ENCODE measurements at regions not wholly inside any gene's neighbourhood (a gene's known extent, or its start where the extent isn't known, plus 50 kb on each side); places are given as distances from the start of the nearest gene placed in this dataset.
"Not testable (repeated sequence)": the region's sequence is repeated elsewhere in the genome, so short reads cannot be mapped to it uniquely, and the experiment has no call there.

GRCh38 chr20:12748359-12748994 is 260.3 kb upstream of the SPTLC3 start:
- Mint-ChIP-seq H3K27me3 (no peaks in the 10 kb centered on the region), H3K27ac (no peak overlapping the region), H3K9me3 (ENCODE audit: insufficient read depth) (peaks cover 5% of the 10 kb centered on the region), H3K4me3 (no peak overlapping the region), H3K4me1 (no peaks in the 10 kb centered on the region)
- ATAC-seq (ENCODE audit: low read depth) = no peak
- intact Hi-C loops (cut with micrococcal nuclease) = no loop called here
- Histone ChIP-seq H3K4me2 (replicated peaks; ENCODE audit: low read depth, low read length, poor library complexity, severe bottlenecking) (no peak overlapping the region), H3K4me3 (ENCODE audit: control extremely low read depth in 1 of 5, extremely low read depth in 1 of 5, insufficient read depth in 1 of 5, low read depth in 2 of 5, low read length in 4 of 5) (no peak overlapping the region), H3K9ac (ENCODE audit: low read length) (no peak overlapping the region), H3K36me3 (replicated peaks in 1 of 2; ENCODE audit: control extremely low read depth in 1 of 2, control insufficient read depth in 1 of 2, extremely low read depth in 1 of 2, insufficient read depth in 2 of 2, low read length in 1 of 2) (no peaks in the 10 kb centered on the region), H3K79me2 (ENCODE audit: control insufficient read depth, insufficient read depth, low read length) (no peaks in the 10 kb centered on the region), H3K4me1 (ENCODE audit: control insufficient read depth in 2 of 2, insufficient read depth in 2 of 2, low read length in 2 of 2) (no peaks in the 10 kb centered on the region), H3K27me3 (replicated peaks in 1 of 4; ENCODE audit: control extremely low read depth in 1 of 4, control insufficient read depth in 3 of 4, insufficient read depth in 4 of 4, low read length in 3 of 4) (no peaks in the 10 kb centered on the region), H3K27ac (ENCODE audit: low read length in 2 of 2) (no peak overlapping the region), H3K9me3 (ENCODE audit: control extremely low read depth in 1 of 3, control insufficient read depth in 2 of 3, insufficient read depth in 1 of 3, low read length in 2 of 3) (no peaks in the 10 kb centered on the region), H2AFZ (ENCODE audit: insufficient read depth, low read depth, low read length, poor library complexity, severe bottlenecking) (no peak overlapping the region), H4K20me1 (ENCODE audit: control insufficient read depth, insufficient read depth, low read length, poor library complexity, severe bottlenecking) (no peaks in the 10 kb centered on the region)
- TF ChIP-seq EZH2 (IDR thresholded peaks at IDR 0.05; ENCODE audit: borderline replicate concordance, insufficient read depth, low read depth, low read length, poor library complexity, severe bottlenecking) = no peak
- TF ChIP-seq, protein P1, sequence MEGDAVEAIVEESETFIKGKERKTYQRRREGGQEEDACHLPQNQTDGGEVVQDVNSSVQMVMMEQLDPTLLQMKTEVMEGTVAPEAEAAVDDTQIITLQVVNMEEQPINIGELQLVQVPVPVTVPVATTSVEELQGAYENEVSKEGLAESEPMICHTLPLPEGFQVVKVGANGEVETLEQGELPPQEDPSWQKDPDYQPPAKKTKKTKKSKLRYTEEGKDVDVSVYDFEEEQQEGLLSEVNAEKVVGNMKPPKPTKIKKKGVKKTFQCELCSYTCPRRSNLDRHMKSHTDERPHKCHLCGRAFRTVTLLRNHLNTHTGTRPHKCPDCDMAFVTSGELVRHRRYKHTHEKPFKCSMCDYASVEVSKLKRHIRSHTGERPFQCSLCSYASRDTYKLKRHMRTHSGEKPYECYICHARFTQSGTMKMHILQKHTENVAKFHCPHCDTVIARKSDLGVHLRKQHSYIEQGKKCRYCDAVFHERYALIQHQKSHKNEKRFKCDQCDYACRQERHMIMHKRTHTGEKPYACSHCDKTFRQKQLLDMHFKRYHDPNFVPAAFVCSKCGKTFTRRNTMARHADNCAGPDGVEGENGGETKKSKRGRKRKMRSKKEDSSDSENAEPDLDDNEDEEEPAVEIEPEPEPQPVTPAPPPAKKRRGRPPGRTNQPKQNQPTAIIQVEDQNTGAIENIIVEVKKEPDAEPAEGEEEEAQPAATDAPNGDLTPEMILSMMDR (IDR thresholded peaks at IDR 0.05) = no peak
- 67% methylated on average over 1 of the region's 1 CpG for WGBS (ENCODE audit: insufficient coverage)
- POLR2A ChIA-PET = no interaction called here
- CTCF ChIA-PET = no interaction called here
- no peak for DNase-seq

DNA sequence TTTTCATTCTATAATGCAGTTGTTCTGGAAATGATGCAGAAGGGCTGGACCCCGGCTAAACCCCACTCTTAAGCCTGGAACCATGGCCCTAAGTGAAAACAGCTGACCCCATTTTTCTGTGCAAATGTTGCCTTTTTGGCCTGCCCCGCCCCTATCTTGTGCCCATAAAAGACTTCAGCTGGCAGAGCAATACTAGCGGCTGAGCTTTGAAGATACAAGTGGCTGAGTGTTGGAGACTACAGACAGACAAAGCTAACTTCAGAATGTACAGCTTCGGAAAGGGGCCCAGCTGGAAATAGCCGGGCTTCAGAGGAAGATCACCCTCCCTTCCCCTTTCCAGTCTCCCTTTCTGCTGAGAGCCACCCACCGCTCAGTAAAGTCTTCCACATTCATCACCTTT is 258.6 kb upstream of the SPTLC3 start:
- CTCF ChIA-PET = no interaction called here
- no peaks in the 10 kb centered on the region for H3K27me3 Mint-ChIP-seq
- no peak overlapping the region for H3K27ac ChIP-seq (ENCODE audit: low read length in 2 of 2)
- H2AFZ ChIP-seq (ENCODE audit: insufficient read depth, low read depth, low read length, poor library complexity, severe bottlenecking) = no peak overlapping the region
- intact Hi-C loops (cut with micrococcal nuclease) = no loop called here
- no peak for TF ChIP-seq EZH2 (IDR thresholded peaks at IDR 0.05; ENCODE audit: borderline replicate concordance, insufficient read depth, low read depth, low read length, poor library complexity, severe bottlenecking)
- TF ChIP-seq, protein P1 (IDR thresholded peaks at IDR 0.05) = no peak
- no peak for DNase-seq
- no peaks in the 10 kb centered on the region for H3K9me3 ChIP-seq (ENCODE audit: control extremely low read depth in 1 of 3, control insufficient read depth in 2 of 3, insufficient read depth in 1 of 3, low read length in 2 of 3)
- H3K36me3 ChIP-seq (replicated peaks in 1 of 2; ENCODE audit: control extremely low read depth in 1 of 2, control insufficient read depth in 1 of 2, extremely low read depth in 1 of 2, insufficient read depth in 2 of 2, low read length in 1 of 2) = no peaks in the 10 kb centered on the region
- peaks cover 5% of the 10 kb centered on the region for H3K9me3 Mint-ChIP-seq (ENCODE audit: insufficient read depth)
- no peaks in the 10 kb centered on the region for H3K4me1 Mint-ChIP-seq
- H4K20me1 ChIP-seq (ENCODE audit: control insufficient read depth, insufficient read depth, low read length, poor library complexity, severe bottlenecking) = no peaks in the 10 kb centered on the region
- no peak overlapping the region for H3K9ac ChIP-seq (ENCODE audit: low read length)
- H3K4me3 Mint-ChIP-seq = no peak overlapping the region
- no peaks in the 10 kb centered on the region for H3K27me3 ChIP-seq (replicated peaks in 1 of 4; ENCODE audit: control extremely low read depth in 1 of 4, control insufficient read depth in 3 of 4, insufficient read depth in 4 of 4, low read length in 3 of 4)
- H3K4me2 ChIP-seq (replicated peaks; ENCODE audit: low read depth, low read length, poor library complexity, severe bottlenecking) = no peak overlapping the region
- ATAC-seq (ENCODE audit: low read depth) = no peak
- POLR2A ChIA-PET = no interaction called here
- no peaks in the 10 kb centered on the region for H3K4me1 ChIP-seq (ENCODE audit: control insufficient read depth in 2 of 2, insufficient read depth in 2 of 2, low read length in 2 of 2)
- H3K27ac Mint-ChIP-seq = no peak overlapping the region
- H3K79me2 ChIP-seq (ENCODE audit: control insufficient read depth, insufficient read depth, low read length) = no peaks in the 10 kb centered on the region
- H3K4me3 ChIP-seq (ENCODE audit: control extremely low read depth in 1 of 5, extremely low read depth in 1 of 5, insufficient read depth in 1 of 5, low read depth in 2 of 5, low read length in 4 of 5) = no peak overlapping the region
- WGBS (ENCODE audit: insufficient coverage) = 85% methylated on average over 5 of the region's 6 CpGs

GRCh38 chr20:12752900-12753693 is 255.7 kb upstream of the SPTLC3 start:
- H3K9ac ChIP-seq (ENCODE audit: low read length); H3K4me1 ChIP-seq (ENCODE audit: control insufficient read depth in 2 of 2, insufficient read depth in 2 of 2, low read length in 2 of 2); POLR2A ChIA-PET; DNase-seq; H3K4me2 ChIP-seq (replicated peaks; ENCODE audit: low read depth, low read length, poor library complexity, severe bottlenecking); CTCF ChIA-PET; H3K9me3 ChIP-seq (ENCODE audit: control extremely low read depth in 1 of 3, control insufficient read depth in 2 of 3, insufficient read depth in 1 of 3, low read length in 2 of 3); H3K27ac Mint-ChIP-seq; intact Hi-C loops (cut with micrococcal nuclease); H3K27ac ChIP-seq (ENCODE audit: low read length in 2 of 2); H3K9me3 Mint-ChIP-seq (ENCODE audit: insufficient read depth); H4K20me1 ChIP-seq (ENCODE audit: control insufficient read depth, insufficient read depth, low read length, poor library complexity, severe bottlenecking); H3K36me3 ChIP-seq (replicated peaks in 1 of 2; ENCODE audit: control extremely low read depth in 1 of 2, control insufficient read depth in 1 of 2, extremely low read depth in 1 of 2, insufficient read depth in 2 of 2, low read length in 1 of 2); H2AFZ ChIP-seq (ENCODE audit: insufficient read depth, low read depth, low read length, poor library complexity, severe bottlenecking); H3K79me2 ChIP-seq (ENCODE audit: control insufficient read depth, insufficient read depth, low read length); H3K4me1 Mint-ChIP-seq; H3K4me3 ChIP-seq (ENCODE audit: control extremely low read depth in 1 of 5, extremely low read depth in 1 of 5, insufficient read depth in 1 of 5, low read depth in 2 of 5, low read length in 4 of 5); H3K27me3 Mint-ChIP-seq; H3K4me3 Mint-ChIP-seq; ATAC-seq (ENCODE audit: low read depth); H3K27me3 ChIP-seq (replicated peaks in 1 of 4; ENCODE audit: control extremely low read depth in 1 of 4, control insufficient read depth in 3 of 4, insufficient read depth in 4 of 4, low read length in 3 of 4): not testable (repeated sequence)
- 88% methylated on average over 5 of the region's 9 CpGs for WGBS (ENCODE audit: insufficient coverage)

Data from B cell (primary cell).